HG02973 (cell line): ENCODE measurements at regions not wholly inside any gene's neighbourhood (a gene's known extent, or its start where the extent isn't known, plus 50 kb on each side); places are given as distances from the start of the nearest gene placed in this dataset.

Experiments used
- ATAC-seq: cut with Tn5 transposase; IDR thresholded peaks from one replicate; pipeline ENCODE4 v1.9.1; 2021; ENCODE audit warnings: moderate library complexity; ENCODE audit not compliant: unreplicated experiment

- no peak for ATAC-seq
Measured at GRCh38 chr1:234869182-234870019, 259.2 kb downstream of the TOMM20 start.

- ATAC-seq = no peak
Measured at GRCh38 chr1:234868296-234869147, 258.5 kb upstream of the IRF2BP2 start.

- ATAC-seq = no peak
Measured at GRCh38 chr1:234866007-234866866, 256.3 kb upstream of the IRF2BP2 start.

DNA sequence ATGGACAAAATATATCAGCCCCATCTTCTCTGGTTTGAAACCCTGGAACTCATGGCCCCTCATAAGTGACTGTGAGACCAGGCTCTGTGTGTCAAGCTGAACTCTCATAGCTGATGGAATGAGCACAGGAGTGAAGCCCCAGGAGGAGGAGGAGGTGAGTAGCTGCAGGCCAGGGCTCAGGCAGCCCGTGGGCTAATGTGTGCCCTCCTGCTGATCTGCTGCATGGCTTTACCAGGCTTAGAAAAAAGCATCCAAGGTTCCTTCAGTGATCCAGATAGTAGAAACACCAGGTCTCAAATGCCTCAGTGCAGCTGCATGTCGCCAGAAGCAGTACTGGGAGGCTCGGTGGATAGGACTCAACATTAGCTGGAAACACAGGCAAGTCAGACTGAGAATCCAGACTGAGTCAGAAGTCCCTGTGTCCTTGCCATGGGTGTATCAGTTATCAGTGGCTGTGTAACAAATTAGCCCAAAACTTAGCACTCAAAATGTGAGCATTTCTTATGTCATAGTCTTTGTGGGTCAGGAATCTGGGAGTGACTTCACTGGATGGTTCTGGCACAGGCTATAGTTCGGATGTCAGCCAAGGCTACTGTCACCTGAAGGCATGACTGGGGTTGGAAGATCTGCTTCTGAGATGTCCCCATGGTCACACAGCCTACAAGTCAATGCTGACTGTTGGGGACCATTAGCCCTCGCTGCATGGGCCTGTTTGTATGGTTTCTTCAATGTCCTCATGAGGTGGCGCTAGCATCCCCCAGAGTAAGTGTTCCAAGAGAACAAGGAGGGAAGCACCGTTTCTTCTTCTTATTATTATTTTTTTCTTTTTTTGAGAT lies 255.4 kb upstream of the IRF2BP2 start:
- no peak for ATAC-seq

DNA sequence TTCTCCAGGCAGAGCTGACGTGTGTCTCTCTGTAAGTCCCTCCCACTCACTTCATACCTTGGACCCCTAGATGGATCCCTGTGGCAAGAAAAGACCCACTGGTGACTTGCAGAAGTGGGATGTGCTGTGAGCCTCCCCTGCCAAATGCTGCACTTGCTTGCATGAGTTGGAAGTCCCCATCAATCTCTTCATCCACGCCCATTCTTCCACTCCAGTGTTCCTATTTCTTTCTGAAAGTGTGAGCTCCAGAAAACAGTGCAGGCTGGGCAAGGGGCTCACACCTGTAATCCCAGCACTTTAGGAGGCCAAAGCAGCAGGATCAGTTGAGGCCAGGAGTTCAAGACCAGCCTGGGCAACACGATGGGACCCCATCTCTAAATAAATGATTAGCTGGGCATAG lies 254.1 kb upstream of the IRF2BP2 start:
- no peak for ATAC-seq

GRCh38 chr1:234863551-234863971 lies 253.6 kb upstream of the IRF2BP2 start:
- ATAC-seq = no peak

- ATAC-seq = no peak
Measured at GRCh38 chr1:234862944-234863515, 253.1 kb upstream of the IRF2BP2 start.

DNA sequence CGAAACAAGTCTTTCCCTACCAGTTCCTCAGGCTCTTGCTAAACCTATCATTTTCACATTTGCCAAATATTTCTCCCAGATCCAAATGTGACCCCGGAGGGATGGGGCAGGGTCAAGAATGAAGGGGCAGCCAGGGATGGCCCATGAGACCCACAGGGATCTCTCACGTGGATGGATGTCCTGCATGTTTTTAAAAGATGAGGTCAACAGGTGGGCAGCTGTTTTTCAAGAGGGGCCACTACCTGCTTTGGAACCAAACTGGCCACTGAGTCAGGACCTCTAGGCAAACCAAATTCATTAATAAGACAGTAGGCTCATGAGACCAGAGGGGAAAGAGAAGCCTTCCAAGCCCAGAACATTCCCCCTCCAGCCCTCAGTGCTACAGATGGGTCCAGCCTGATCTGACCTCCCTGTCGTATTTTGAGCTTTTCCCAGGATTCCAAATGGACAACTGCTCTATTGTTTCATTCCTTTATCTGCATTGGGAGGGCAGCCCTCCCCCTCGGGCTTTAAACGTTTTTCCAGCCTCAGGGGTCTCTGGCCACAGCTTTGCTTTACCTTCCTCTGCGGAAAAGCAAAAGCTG lies 252.5 kb upstream of the IRF2BP2 start:
- no peak for ATAC-seq

DNA sequence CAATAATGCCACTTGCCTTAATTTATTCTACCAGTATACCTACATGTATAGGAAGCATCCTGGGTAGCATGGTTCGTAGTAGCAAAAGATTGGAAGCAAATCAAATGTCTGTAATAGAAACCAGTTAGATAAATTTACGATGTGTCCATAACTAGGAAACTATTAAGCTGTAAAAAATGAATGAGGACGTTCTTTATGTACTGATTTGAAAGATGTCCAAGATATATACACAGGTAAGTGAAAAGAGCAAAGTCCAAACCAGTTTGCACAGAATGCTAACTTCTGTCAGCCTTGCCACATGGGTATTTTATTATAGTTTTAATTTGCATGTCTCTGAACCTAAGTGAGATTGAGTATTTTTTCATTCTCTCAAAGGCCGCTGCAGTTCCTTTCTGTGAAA lies 251.8 kb upstream of the IRF2BP2 start:
- ATAC-seq = no peak

GRCh38 chr1:234861024-234861620 lies 251.1 kb upstream of the IRF2BP2 start:
- ATAC-seq = no peak

DNA sequence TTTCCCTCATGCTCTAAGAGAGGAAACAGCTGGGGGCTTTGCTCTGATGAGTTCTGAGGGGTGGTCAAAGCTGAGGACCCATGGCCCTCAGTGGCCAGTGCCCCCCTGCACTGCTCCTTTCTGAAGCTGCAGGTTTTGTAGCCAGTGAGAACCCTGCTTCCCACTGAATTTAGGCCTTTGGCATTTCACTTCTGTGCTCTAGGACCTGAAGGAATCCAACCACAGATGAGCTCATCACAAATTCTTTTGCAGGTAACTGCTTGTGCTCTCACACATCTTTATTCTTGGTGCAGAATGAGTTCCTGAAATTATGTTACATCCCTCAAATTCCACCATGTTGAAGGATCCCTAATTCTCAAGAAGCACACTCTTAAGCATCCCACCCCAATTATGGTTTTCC lies 248.7 kb upstream of the IRF2BP2 start:
- no peak for ATAC-seq

GRCh38 chr1:234856845-234857245 lies 246.9 kb upstream of the IRF2BP2 start:
- no peak for ATAC-seq

GRCh38 chr1:234855851-234856250 lies 245.9 kb upstream of the IRF2BP2 start:
- ATAC-seq = no peak

- ATAC-seq = no peak
Measured at GRCh38 chr1:234854645-234855039, 244.7 kb upstream of the IRF2BP2 start.

GRCh38 chr1:234853906-234854644 lies 244.1 kb upstream of the IRF2BP2 start:
- no peak for ATAC-seq

- no peak for ATAC-seq
Measured at GRCh38 chr1:234852659-234853058, 242.7 kb upstream of the IRF2BP2 start.

- no peak for ATAC-seq
Measured at GRCh38 chr1:234851450-234852438, 241.8 kb upstream of the IRF2BP2 start.
